ENCODE measurements at regions not wholly inside any gene's neighbourhood (a gene's known extent, or its start where the extent isn't known, plus 50 kb on each side); places are given as distances from the start of the nearest gene placed in this dataset.

DNA sequence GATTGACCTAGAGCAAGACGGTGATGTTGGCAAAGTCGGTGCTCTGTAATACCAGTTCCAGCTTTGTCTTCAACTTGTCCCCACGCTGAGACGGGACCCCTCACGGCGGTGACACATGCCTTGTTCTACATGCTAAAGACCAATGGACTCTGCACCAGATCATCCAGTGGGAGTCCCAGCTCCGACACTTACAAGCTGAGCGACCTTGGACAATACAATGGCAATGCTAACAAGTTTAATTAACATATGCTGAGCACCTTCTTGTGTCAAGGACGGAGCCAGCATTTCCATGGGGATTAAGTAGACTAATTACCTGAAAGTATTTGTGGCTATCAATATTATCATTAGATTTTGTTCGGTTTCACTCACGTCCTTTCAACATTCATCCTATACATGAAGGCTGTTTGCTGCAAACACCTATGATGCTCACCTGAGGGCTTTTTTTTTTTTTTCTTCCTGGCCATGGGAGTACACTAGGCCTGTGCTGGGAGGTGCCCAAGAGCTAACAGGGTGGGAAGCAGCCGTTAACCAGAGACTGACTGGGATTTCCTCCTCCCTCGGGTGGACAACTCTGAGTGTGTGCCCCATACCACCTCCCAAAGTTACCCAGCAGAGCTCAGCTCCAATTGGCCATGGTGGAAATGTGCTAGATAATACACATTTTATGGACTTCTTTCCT, 308.6 kb upstream of the ZFHX3 start:
- H3K9me3 ChIP-seq (ENCODE audit: control insufficient read depth in 1 of 2, insufficient read depth in 1 of 2, low read depth in 1 of 2, low read length in 2 of 2), result no peaks in the 10 kb centered on the region
- H3K4me2 ChIP-seq (ENCODE audit: low read length), result no peak overlapping the region
- no peak for TF ChIP-seq POLR2A (IDR thresholded peaks at IDR 0.05; ENCODE audit: borderline replicate concordance, extremely low read depth, insufficient read depth, insufficient read length)
- TF ChIP-seq, protein P1, sequence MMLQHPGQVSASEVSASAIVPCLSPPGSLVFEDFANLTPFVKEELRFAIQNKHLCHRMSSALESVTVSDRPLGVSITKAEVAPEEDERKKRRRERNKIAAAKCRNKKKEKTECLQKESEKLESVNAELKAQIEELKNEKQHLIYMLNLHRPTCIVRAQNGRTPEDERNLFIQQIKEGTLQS (IDR thresholded peaks at IDR 0.05), result no peak
- no peak for TF ChIP-seq JUND (IDR thresholded peaks at IDR 0.05)
- TF ChIP-seq TCF7L2 (IDR thresholded peaks at IDR 0.05; ENCODE audit: borderline replicate concordance, extremely low read depth, insufficient read depth, insufficient read length), result no peak
- TF ChIP-seq SRF (IDR thresholded peaks at IDR 0.05; ENCODE audit: low read depth), result no peak
- no peak for TF ChIP-seq ZNF274 (IDR thresholded peaks at IDR 0.05; ENCODE audit: low read depth, low read length)
- no peak for TF ChIP-seq ELF1 (IDR thresholded peaks at IDR 0.05; ENCODE audit: borderline replicate concordance, low read depth)
- TF ChIP-seq EZH2phosphoT487 (IDR thresholded peaks at IDR 0.05; ENCODE audit: borderline replicate concordance), result no peak
- TF ChIP-seq FOSL1 (IDR thresholded peaks at IDR 0.05; ENCODE audit: low read depth), result no peak
- TF ChIP-seq POLR2AphosphoS5 (IDR thresholded peaks at IDR 0.05; ENCODE audit: low read depth, low read length), result no peak
- TF ChIP-seq ZFX (IDR thresholded peaks at IDR 0.05), result no peak
- no peak for TF ChIP-seq SIN3A (IDR thresholded peaks at IDR 0.05; ENCODE audit: low read depth)
- no peak for TF ChIP-seq YY1 (IDR thresholded peaks at IDR 0.05; ENCODE audit: extremely low read depth, insufficient replicate concordance, low read depth, low read length)
- TF ChIP-seq, protein P2, sequence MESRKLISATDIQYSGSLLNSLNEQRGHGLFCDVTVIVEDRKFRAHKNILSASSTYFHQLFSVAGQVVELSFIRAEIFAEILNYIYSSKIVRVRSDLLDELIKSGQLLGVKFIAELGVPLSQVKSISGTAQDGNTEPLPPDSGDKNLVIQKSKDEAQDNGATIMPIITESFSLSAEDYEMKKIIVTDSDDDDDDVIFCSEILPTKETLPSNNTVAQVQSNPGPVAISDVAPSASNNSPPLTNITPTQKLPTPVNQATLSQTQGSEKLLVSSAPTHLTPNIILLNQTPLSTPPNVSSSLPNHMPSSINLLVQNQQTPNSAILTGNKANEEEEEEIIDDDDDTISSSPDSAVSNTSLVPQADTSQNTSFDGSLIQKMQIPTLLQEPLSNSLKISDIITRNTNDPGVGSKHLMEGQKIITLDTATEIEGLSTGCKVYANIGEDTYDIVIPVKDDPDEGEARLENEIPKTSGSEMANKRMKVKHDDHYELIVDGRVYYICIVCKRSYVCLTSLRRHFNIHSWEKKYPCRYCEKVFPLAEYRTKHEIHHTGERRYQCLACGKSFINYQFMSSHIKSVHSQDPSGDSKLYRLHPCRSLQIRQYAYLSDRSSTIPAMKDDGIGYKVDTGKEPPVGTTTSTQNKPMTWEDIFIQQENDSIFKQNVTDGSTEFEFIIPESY (IDR thresholded peaks at IDR 0.05; ENCODE audit: extremely low read depth, insufficient replicate concordance, low read length), result no peak
- TF ChIP-seq, protein P3, sequence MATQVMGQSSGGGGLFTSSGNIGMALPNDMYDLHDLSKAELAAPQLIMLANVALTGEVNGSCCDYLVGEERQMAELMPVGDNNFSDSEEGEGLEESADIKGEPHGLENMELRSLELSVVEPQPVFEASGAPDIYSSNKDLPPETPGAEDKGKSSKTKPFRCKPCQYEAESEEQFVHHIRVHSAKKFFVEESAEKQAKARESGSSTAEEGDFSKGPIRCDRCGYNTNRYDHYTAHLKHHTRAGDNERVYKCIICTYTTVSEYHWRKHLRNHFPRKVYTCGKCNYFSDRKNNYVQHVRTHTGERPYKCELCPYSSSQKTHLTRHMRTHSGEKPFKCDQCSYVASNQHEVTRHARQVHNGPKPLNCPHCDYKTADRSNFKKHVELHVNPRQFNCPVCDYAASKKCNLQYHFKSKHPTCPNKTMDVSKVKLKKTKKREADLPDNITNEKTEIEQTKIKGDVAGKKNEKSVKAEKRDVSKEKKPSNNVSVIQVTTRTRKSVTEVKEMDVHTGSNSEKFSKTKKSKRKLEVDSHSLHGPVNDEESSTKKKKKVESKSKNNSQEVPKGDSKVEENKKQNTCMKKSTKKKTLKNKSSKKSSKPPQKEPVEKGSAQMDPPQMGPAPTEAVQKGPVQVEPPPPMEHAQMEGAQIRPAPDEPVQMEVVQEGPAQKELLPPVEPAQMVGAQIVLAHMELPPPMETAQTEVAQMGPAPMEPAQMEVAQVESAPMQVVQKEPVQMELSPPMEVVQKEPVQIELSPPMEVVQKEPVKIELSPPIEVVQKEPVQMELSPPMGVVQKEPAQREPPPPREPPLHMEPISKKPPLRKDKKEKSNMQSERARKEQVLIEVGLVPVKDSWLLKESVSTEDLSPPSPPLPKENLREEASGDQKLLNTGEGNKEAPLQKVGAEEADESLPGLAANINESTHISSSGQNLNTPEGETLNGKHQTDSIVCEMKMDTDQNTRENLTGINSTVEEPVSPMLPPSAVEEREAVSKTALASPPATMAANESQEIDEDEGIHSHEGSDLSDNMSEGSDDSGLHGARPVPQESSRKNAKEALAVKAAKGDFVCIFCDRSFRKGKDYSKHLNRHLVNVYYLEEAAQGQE (IDR thresholded peaks at IDR 0.05; ENCODE audit: low read depth), result no peak
- no peak for TF ChIP-seq EZH2 (IDR thresholded peaks at IDR 0.05)
- TF ChIP-seq CBX3 (IDR thresholded peaks at IDR 0.05; ENCODE audit: low read depth), result no peak
- no peak for DNase-seq (ENCODE audit: low read depth, low spot score)
- POLR2A ChIA-PET, result no interaction called here
- H3K9ac ChIP-seq (ENCODE audit: low read length), result no peak overlapping the region
- intact Hi-C loops (cut with micrococcal nuclease), result no loop called here
- ATAC-seq, result no peak
- H3K27me3 ChIP-seq (ENCODE audit: insufficient read depth, low read length), result peaks cover 38% of the 10 kb centered on the region
- no peaks in the 10 kb centered on the region for H3K9me2 ChIP-seq (ENCODE audit: insufficient read depth)
- no peak overlapping the region for H2AFZ ChIP-seq (ENCODE audit: low read depth, low read length, poor library complexity, severe bottlenecking)
- RAD21 ChIA-PET (ENCODE audit: low non-redundant PET in 1 of 2, low total read pairs in 2 of 2, uncharacterized antibody in 2 of 2, unreplicated experiment in 2 of 2), result no interaction called here
- H4K20me1 ChIP-seq (ENCODE audit: insufficient read depth), result no peaks in the 10 kb centered on the region
- H3K79me2 ChIP-seq (ENCODE audit: insufficient read depth, low read length), result no peaks in the 10 kb centered on the region
- H3K4me1 ChIP-seq (ENCODE audit: control insufficient read depth in 1 of 2, insufficient read depth in 2 of 2, low read length in 2 of 2), result no peaks in the 10 kb centered on the region
- no peaks in the 10 kb centered on the region for H3K36me3 ChIP-seq (ENCODE audit: control insufficient read depth in 1 of 2, insufficient read depth in 2 of 2, low read length in 2 of 2)
- no TSS peak for BruUV-seq (replicated peaks)
- CTCF ChIA-PET, result no interaction called here
- no peak overlapping the region for H3K4me3 ChIP-seq (replicated peaks in 1 of 2; ENCODE audit: low read depth in 1 of 2, low read length in 2 of 2)
- H3K27ac ChIP-seq (ENCODE audit: low read depth, low read length), result no peak overlapping the region
